Liver (tissue), 8 donors: ENCODE measurements at regions not wholly inside any gene's neighbourhood (a gene's known extent, or its start where the extent isn't known, plus 50 kb on each side); places are given as distances from the start of the nearest gene placed in this dataset.

ENCODE experiments used
- DNase-seq: peaks from one replicate; pipeline ENCODE4 v3.0.0-alpha.2; 2017; ENCODE audit warnings: low spot score
- H3K27ac ChIP-seq, 2 donors: one replicate each; pipeline ENCODE4 v1.7.0; 2013; ENCODE audit warnings: inconsistent platforms in 2 of 2, low read length in 2 of 2, control low read depth in 1 of 2, low read depth in 1 of 2, mild to moderate bottlenecking in 1 of 2
- H3K27me3 ChIP-seq, 4 donors: one replicate each; pipeline versions ENCODE4 v1.6.1 to v1.7.0; 2013; ENCODE audit warnings: low read length in 3 of 4, inconsistent platforms in 1 of 4, mild to moderate bottlenecking in 1 of 4, moderate library complexity in 1 of 4; ENCODE audit not compliant: control insufficient read depth in 4 of 4, insufficient read depth in 4 of 4
- H3K36me3 ChIP-seq, 4 donors: one replicate each; pipeline versions ENCODE4 v1.6.1 to v1.7.0; 2013; ENCODE audit warnings: low read length in 3 of 4, mild to moderate bottlenecking in 3 of 4, low read depth in 1 of 4, moderate library complexity in 1 of 4; ENCODE audit not compliant: control insufficient read depth in 4 of 4, insufficient read depth in 3 of 4
- H3K4me1 ChIP-seq, 4 donors: one replicate each; pipeline versions ENCODE4 v1.6.1 to v1.7.0; 2013; ENCODE audit warnings: low read length in 3 of 4, mild to moderate bottlenecking in 3 of 4, moderate library complexity in 1 of 4; ENCODE audit not compliant: control insufficient read depth in 4 of 4, insufficient read depth in 4 of 4
- H3K4me3 ChIP-seq, 3 donors: one replicate each; pipeline versions ENCODE4 v1.6.1 to v1.7.0; 2013; ENCODE audit warnings: low read length in 3 of 3, control low read depth in 1 of 3, low read depth in 1 of 3, mild to moderate bottlenecking in 1 of 3
- H3K9ac ChIP-seq, 2 donors: one replicate each; pipeline ENCODE4 v1.7.0; 2013; ENCODE audit warnings: low read length in 2 of 2, mild to moderate bottlenecking in 2 of 2, moderate library complexity in 2 of 2, control low read depth in 1 of 2, low read depth in 1 of 2
- H3K9me3 ChIP-seq, 4 donors: one replicate each; pipeline versions ENCODE4 v1.6.1 to v1.7.0; 2013; ENCODE audit warnings: low read length in 3 of 4; ENCODE audit not compliant: control insufficient read depth in 4 of 4
- ATF3 ChIP-seq: IDR thresholded peaks from 2 replicates; pipeline ENCODE4 v1.6.1; 2016; ENCODE audit warnings: antibody characterized with exemption
- CTCF ChIP-seq: fragments of 150-350 bp; IDR thresholded peaks from 2 replicates; pipeline ENCODE4 v1.5.1; 2017; ENCODE audit warnings: improper control_type of control experiment, low read depth, low read length; ENCODE audit not compliant: missing input control
- EGR1 ChIP-seq, 2 donors: IDR thresholded peaks; 2 replicates each; pipeline ENCODE4 v1.6.1; 2016 to 2018; ENCODE audit warnings: antibody characterized with exemption in 2 of 2, low read depth in 2 of 2
- FOXA1 ChIP-seq: IDR thresholded peaks from 2 replicates; pipeline ENCODE4 v1.6.1; 2016; ENCODE audit warnings: antibody characterized with exemption
- FOXA2 ChIP-seq: IDR thresholded peaks from 2 replicates; pipeline ENCODE4 v1.6.1; 2016; ENCODE audit warnings: antibody characterized with exemption
- GABPA ChIP-seq, 2 donors: IDR thresholded peaks in 1 of 2; conservative IDR thresholded peaks in 1 of 2; 2 replicates each; pipeline ENCODE4 v1.6.1; 2016; ENCODE audit warnings: antibody characterized with exemption in 2 of 2, mild to moderate bottlenecking in 1 of 2, moderate library complexity in 1 of 2
- HNF4A ChIP-seq, 2 donors: conservative IDR thresholded peaks; 2 replicates each; pipeline ENCODE4 v1.6.1; 2016; ENCODE audit warnings: antibody characterized with exemption in 2 of 2, mild to moderate bottlenecking in 2 of 2
- JUND ChIP-seq, 2 donors: IDR thresholded peaks; 2 replicates each; pipeline ENCODE4 v1.6.1; 2016; ENCODE audit warnings: antibody characterized with exemption in 2 of 2
- MAX ChIP-seq: IDR thresholded peaks from 2 replicates; pipeline ENCODE4 v1.6.1; 2016; ENCODE audit warnings: antibody characterized with exemption
- NR2F2 ChIP-seq: IDR thresholded peaks from 2 replicates; pipeline ENCODE4 v1.6.1; 2016; ENCODE audit warnings: antibody characterized with exemption
- RAD21 ChIP-seq, 2 donors: IDR thresholded peaks; 2 replicates each; pipeline ENCODE4 v1.6.1; 2016; ENCODE audit warnings: antibody characterized with exemption in 2 of 2, mild to moderate bottlenecking in 2 of 2
- RXRA ChIP-seq, 2 donors: IDR thresholded peaks; 2 replicates each; pipeline ENCODE4 v1.6.1; 2017 to 2018; ENCODE audit warnings: antibody characterized with exemption in 2 of 2, mild to moderate bottlenecking in 1 of 2
- SP1 ChIP-seq: IDR thresholded peaks from 2 replicates; pipeline ENCODE4 v1.6.1; 2018; ENCODE audit warnings: antibody characterized with exemption, mild to moderate bottlenecking
- TAF1 ChIP-seq: conservative IDR thresholded peaks from 2 replicates; pipeline ENCODE4 v1.6.1; 2016; ENCODE audit warnings: antibody characterized with exemption, mild to moderate bottlenecking
- YY1 ChIP-seq: IDR thresholded peaks from 2 replicates; pipeline ENCODE4 v1.6.1; 2016; ENCODE audit warnings: antibody characterized with exemption, mild to moderate bottlenecking
- ZBTB33 ChIP-seq: IDR thresholded peaks from 2 replicates; pipeline ENCODE4 v1.6.1; 2016; ENCODE audit warnings: antibody characterized with exemption
- WGBS: extraction: QIAGEN DNeasy Blood & Tissue Kit; methylation state at CpG from one replicate; pipeline ENCODE4 v1.1.7; 2013; 5-methylcytosine and 5-hydroxymethylcytosine counted together
- TF ChIP-seq, protein P1 (sequence below): IDR thresholded peaks from 2 replicates; pipeline ENCODE4 v1.6.1; 2016; ENCODE audit warnings: antibody characterized with exemption, mild to moderate bottlenecking
- donor health status: healthy.
- donor health status: healthy.
- donor health status: healthy.
- donor health status: healthy.
- donor health status: healthy.

GRCh38 chr16:72598696-72599095 lies 426.7 kb upstream of the PMFBP1 start:
- DNase-seq, result no peak
- H3K36me3 ChIP-seq, result no peaks in the 10 kb centered on the region
- H3K27me3 ChIP-seq, result no peaks in the 10 kb centered on the region
- H3K9me3 ChIP-seq, result no peaks in the 10 kb centered on the region
- H3K4me1 ChIP-seq, result no peaks in the 10 kb centered on the region
- no peak overlapping the region for H3K9ac ChIP-seq
- no peak for TF ChIP-seq FOXA2
- no peak for TF ChIP-seq EGR1 (IDR thresholded peaks at IDR 0.05; ENCODE audit: low read depth in 2 of 2)
- no peak for TF ChIP-seq FOXA1
- no peak for TF ChIP-seq GABPA (IDR thresholded peaks at IDR 0.05 in 1 of 2, conservative IDR thresholded peaks at IDR 0.05 in 1 of 2)
- TF ChIP-seq, protein P1, sequence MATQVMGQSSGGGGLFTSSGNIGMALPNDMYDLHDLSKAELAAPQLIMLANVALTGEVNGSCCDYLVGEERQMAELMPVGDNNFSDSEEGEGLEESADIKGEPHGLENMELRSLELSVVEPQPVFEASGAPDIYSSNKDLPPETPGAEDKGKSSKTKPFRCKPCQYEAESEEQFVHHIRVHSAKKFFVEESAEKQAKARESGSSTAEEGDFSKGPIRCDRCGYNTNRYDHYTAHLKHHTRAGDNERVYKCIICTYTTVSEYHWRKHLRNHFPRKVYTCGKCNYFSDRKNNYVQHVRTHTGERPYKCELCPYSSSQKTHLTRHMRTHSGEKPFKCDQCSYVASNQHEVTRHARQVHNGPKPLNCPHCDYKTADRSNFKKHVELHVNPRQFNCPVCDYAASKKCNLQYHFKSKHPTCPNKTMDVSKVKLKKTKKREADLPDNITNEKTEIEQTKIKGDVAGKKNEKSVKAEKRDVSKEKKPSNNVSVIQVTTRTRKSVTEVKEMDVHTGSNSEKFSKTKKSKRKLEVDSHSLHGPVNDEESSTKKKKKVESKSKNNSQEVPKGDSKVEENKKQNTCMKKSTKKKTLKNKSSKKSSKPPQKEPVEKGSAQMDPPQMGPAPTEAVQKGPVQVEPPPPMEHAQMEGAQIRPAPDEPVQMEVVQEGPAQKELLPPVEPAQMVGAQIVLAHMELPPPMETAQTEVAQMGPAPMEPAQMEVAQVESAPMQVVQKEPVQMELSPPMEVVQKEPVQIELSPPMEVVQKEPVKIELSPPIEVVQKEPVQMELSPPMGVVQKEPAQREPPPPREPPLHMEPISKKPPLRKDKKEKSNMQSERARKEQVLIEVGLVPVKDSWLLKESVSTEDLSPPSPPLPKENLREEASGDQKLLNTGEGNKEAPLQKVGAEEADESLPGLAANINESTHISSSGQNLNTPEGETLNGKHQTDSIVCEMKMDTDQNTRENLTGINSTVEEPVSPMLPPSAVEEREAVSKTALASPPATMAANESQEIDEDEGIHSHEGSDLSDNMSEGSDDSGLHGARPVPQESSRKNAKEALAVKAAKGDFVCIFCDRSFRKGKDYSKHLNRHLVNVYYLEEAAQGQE, result no peak
- TF ChIP-seq HNF4A (conservative IDR thresholded peaks at IDR 0.05), result no peak
- TF ChIP-seq RXRA (IDR thresholded peaks at IDR 0.05), result no peak
- no peak for TF ChIP-seq YY1
- no peak for TF ChIP-seq NR2F2
- TF ChIP-seq ATF3, result no peak
- TF ChIP-seq RAD21 (IDR thresholded peaks at IDR 0.05), result no peak
- TF ChIP-seq CTCF, result no peak
- TF ChIP-seq ZBTB33, result no peak
- TF ChIP-seq SP1, result no peak
- no peak overlapping the region for H3K27ac ChIP-seq
- no peak overlapping the region for H3K4me3 ChIP-seq

DNA sequence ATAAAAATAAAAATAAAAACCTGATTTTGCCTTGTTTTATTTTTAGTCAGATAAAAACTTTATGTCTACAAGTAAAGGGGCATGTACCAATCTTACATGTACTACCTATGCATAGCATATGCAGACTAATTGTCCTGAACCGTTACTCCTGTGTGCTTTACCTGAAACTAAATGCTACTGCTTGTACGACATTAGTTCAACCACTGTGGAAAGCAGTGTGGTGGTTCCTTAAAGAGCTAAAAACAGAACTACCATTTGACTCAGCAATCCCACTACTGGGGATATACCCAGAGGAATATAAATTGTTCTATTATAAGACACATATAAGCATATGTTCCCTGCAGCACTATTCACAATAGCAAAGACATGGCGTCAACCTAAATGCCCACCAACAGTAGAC lies 426.0 kb upstream of the PMFBP1 start:
- H3K4me3 ChIP-seq, result no peak overlapping the region
- WGBS, result over 99% methylated on average over 3 of the region's 3 CpGs
- DNase-seq, result no peak
- no peak overlapping the region for H3K27ac ChIP-seq
- H3K9me3 ChIP-seq, result no peaks in the 10 kb centered on the region
- no peak for TF ChIP-seq JUND (IDR thresholded peaks at IDR 0.05)
- TF ChIP-seq RXRA (IDR thresholded peaks at IDR 0.05), result no peak
- no peak for TF ChIP-seq CTCF
- TF ChIP-seq, protein P1, result no peak
- TF ChIP-seq FOXA1, result no peak
- no peak for TF ChIP-seq YY1
- TF ChIP-seq FOXA2, result no peak
- TF ChIP-seq NR2F2, result no peak
- TF ChIP-seq TAF1, result no peak
- TF ChIP-seq MAX, result no peak
- TF ChIP-seq GABPA (IDR thresholded peaks at IDR 0.05 in 1 of 2, conservative IDR thresholded peaks at IDR 0.05 in 1 of 2), result no peak
- H3K9ac ChIP-seq, result no peak overlapping the region
- no peaks in the 10 kb centered on the region for H3K27me3 ChIP-seq
- no peaks in the 10 kb centered on the region for H3K4me1 ChIP-seq
- no peaks in the 10 kb centered on the region for H3K36me3 ChIP-seq
